ENCODE measurements at regions not wholly inside any gene's neighbourhood (a gene's known extent, or its start where the extent isn't known, plus 50 kb on each side); places are given as distances from the start of the nearest gene placed in this dataset.

GRCh38 chr10:7035126-7035761, 375.6 kb downstream of the SFMBT2 start (continued):
- no peak for TF ChIP-seq ZNF462 (CRISPR knock-in tag; IDR thresholded peaks at IDR 0.05)
- no peak for TF ChIP-seq JUNB (IDR thresholded peaks at IDR 0.05; ENCODE audit: unreplicated experiment)
- no peak for TF ChIP-seq REST (IDR thresholded peaks at IDR 0.05; ENCODE audit: unreplicated experiment)
- TF ChIP-seq EZH2 (IDR thresholded peaks at IDR 0.05; ENCODE audit: low read depth, unreplicated experiment), result no peak

GRCh38 chr10:7033031-7033430, 377.8 kb downstream of the SFMBT2 start:
- no peaks in the 10 kb centered on the region; the same call in 2 of the 3 replicates for H3K4me1 Mint-ChIP-seq
- Histone ChIP-seq H3K27me3 (ENCODE audit: insufficient read depth) (no peaks in the 10 kb centered on the region), H3K4me2 (no peak overlapping the region)
- TF ChIP-seq REST (IDR thresholded peaks at IDR 0.05; ENCODE audit: unreplicated experiment) (no peak), POLR2AphosphoS5 (IDR thresholded peaks at IDR 0.05; ENCODE audit: low read depth) (no peak), ZNF114 (CRISPR knock-in tag; IDR thresholded peaks at IDR 0.05) (no peak), CTCF (conservative IDR thresholded peaks at IDR 0.05; ENCODE audit: low read depth in 2 of 2) (no peak), JUNB (IDR thresholded peaks at IDR 0.05; ENCODE audit: unreplicated experiment) (no peak), ZNF331 (CRISPR knock-in tag; IDR thresholded peaks at IDR 0.05; ENCODE audit: low read depth) (no peak)

More at GRCh38 chr10:7033031-7033430, 377.8 kb downstream of the SFMBT2 start:
- Histone ChIP-seq H3K27ac (ENCODE audit: low read depth) (no peak overlapping the region), H4K20me1 (replicated peaks; ENCODE audit: insufficient read depth) (no peaks in the 10 kb centered on the region), H2AFZ (no peak overlapping the region), H3K9me2 (ENCODE audit: insufficient read depth) (0 out of 2 replicates have a peak, but pooled peaks cover 3% of the 10 kb centered on the region), H3K36me3 (ENCODE audit: insufficient read depth) (no peaks in the 10 kb centered on the region), H3K4me1 (ENCODE audit: insufficient read depth) (no peaks in the 10 kb centered on the region), H3K79me2 (replicated peaks; ENCODE audit: insufficient read depth) (no peaks in the 10 kb centered on the region), H3F3A (replicated peaks; ENCODE audit: low read depth) (no peaks in the 10 kb centered on the region), H3K4me3 (no peak overlapping the region)
- DNase-seq (ENCODE audit: low spot score), result no peak
- Mint-ChIP-seq H3K27ac (no peak overlapping the region), H3K36me3 (ENCODE audit: low read depth) (no peaks in the 10 kb centered on the region), H3K9me3 (peaks cover 4% of the 10 kb centered on the region; the same call in 2 of the 3 replicates), H3K27me3 (ENCODE audit: insufficient read depth, low read depth, poor library complexity) (peaks cover 3% of the 10 kb centered on the region), H3K4me3 (no peak overlapping the region)
- no peak for ATAC-seq
